HG02759 (cell line): ENCODE measurements at regions not wholly inside any gene's neighbourhood (a gene's known extent, or its start where the extent isn't known, plus 50 kb on each side); places are given as distances from the start of the nearest gene placed in this dataset.
"Not testable (repeated sequence)": the region's sequence is repeated elsewhere in the genome, so short reads cannot be mapped to it uniquely, and the experiment has no call there.

ENCODE experiments used
- ATAC-seq: cut with Tn5 transposase; IDR thresholded peaks from one replicate; pipeline ENCODE4 v1.9.1; 2021; ENCODE audit warnings: mild to moderate bottlenecking, moderate library complexity; ENCODE audit not compliant: unreplicated experiment

GRCh38 chr3:107172411-107172810, 204.8 kb upstream of the CCDC54 start:
- no peak for ATAC-seq

- no peak for ATAC-seq
Measured at GRCh38 chr3:107184375-107184774, 192.9 kb upstream of the CCDC54 start.

- no peak for ATAC-seq
Measured at GRCh38 chr3:107188262-107188661, 189.0 kb upstream of the CCDC54 start.

- no peak for ATAC-seq
Measured at GRCh38 chr3:107189158-107189791, 188.0 kb upstream of the CCDC54 start.

GRCh38 chr3:107193116-107193515, 184.1 kb upstream of the CCDC54 start:
- no peak for ATAC-seq

- ATAC-seq = no peak
Measured at GRCh38 chr3:107198581-107199181, 178.6 kb upstream of the CCDC54 start.

- ATAC-seq = no peak
Measured at GRCh38 chr3:107201146-107201545, 176.1 kb upstream of the CCDC54 start.

GRCh38 chr3:107202885-107203284, 174.4 kb upstream of the CCDC54 start:
- not testable (repeated sequence) for ATAC-seq

- ATAC-seq = no peak
Measured at GRCh38 chr3:107204121-107204520, 173.1 kb upstream of the CCDC54 start.

GRCh38 chr3:107205358-107205757, 171.9 kb upstream of the CCDC54 start:
- ATAC-seq = no peak

- no peak for ATAC-seq
Measured at GRCh38 chr3:107206141-107206540, 171.1 kb upstream of the CCDC54 start.

GRCh38 chr3:107206945-107207344, 170.3 kb upstream of the CCDC54 start:
- ATAC-seq = no peak

- no peak for ATAC-seq
Measured at GRCh38 chr3:107208100-107208499, 169.1 kb upstream of the CCDC54 start.

GRCh38 chr3:107208796-107209195, 168.4 kb upstream of the CCDC54 start:
- ATAC-seq = no peak

GRCh38 chr3:107209302-107209990, 167.8 kb upstream of the CCDC54 start:
- ATAC-seq = no peak

- ATAC-seq = no peak
Measured at GRCh38 chr3:107211608-107212007, 165.6 kb upstream of the CCDC54 start.

- ATAC-seq = no peak
Measured at GRCh38 chr3:107212618-107213017, 164.6 kb upstream of the CCDC54 start.

- no peak for ATAC-seq
Measured at GRCh38 chr3:107213044-107213669, 164.1 kb upstream of the CCDC54 start.

- no peak for ATAC-seq
Measured at GRCh38 chr3:107216229-107216628, 161.0 kb upstream of the CCDC54 start.

GRCh38 chr3:107216711-107217110, 160.5 kb upstream of the CCDC54 start:
- ATAC-seq = no peak

- no peak for ATAC-seq
Measured at GRCh38 chr3:107217172-107217571, 160.1 kb upstream of the CCDC54 start.

GRCh38 chr3:107218864-107219269, 158.4 kb upstream of the CCDC54 start:
- ATAC-seq = no peak
